ENCODE measurements at regions not wholly inside any gene's neighbourhood (a gene's known extent, or its start where the extent isn't known, plus 50 kb on each side); places are given as distances from the start of the nearest gene placed in this dataset.

DNA sequence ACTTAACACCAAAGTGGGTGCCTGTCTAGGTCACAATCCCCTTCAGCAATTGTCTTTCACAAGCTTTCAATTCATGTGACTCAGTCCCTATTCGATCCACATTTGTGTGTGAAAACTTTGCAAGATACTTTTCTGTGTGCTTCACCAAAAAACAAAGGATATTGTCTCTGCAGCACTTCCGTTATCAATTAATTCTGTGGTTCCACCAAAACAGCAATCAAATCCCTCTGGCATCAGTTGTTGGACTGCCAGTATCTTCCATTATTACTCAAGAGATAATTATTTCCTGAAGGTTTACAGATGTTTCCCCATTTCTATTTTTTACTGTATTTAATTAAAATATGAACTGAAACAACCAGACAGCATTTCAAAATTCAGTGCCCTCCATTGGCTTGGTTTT, 481.4 kb downstream of the SUCLA2 start:
- TF ChIP-seq, protein P1, sequence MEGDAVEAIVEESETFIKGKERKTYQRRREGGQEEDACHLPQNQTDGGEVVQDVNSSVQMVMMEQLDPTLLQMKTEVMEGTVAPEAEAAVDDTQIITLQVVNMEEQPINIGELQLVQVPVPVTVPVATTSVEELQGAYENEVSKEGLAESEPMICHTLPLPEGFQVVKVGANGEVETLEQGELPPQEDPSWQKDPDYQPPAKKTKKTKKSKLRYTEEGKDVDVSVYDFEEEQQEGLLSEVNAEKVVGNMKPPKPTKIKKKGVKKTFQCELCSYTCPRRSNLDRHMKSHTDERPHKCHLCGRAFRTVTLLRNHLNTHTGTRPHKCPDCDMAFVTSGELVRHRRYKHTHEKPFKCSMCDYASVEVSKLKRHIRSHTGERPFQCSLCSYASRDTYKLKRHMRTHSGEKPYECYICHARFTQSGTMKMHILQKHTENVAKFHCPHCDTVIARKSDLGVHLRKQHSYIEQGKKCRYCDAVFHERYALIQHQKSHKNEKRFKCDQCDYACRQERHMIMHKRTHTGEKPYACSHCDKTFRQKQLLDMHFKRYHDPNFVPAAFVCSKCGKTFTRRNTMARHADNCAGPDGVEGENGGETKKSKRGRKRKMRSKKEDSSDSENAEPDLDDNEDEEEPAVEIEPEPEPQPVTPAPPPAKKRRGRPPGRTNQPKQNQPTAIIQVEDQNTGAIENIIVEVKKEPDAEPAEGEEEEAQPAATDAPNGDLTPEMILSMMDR (IDR thresholded peaks at IDR 0.05), result no peak
- no peak for TF ChIP-seq POLR2A (IDR thresholded peaks at IDR 0.05)
